SH-SY5Y (cell line): ENCODE measurements at regions not wholly inside any gene's neighbourhood (a gene's known extent, or its start where the extent isn't known, plus 50 kb on each side); places are given as distances from the start of the nearest gene placed in this dataset.

Experiments used
- GATA2 ChIP-seq: IDR thresholded peaks from 2 replicates; pipeline ENCODE4 v1.6.1; 2011; ENCODE audit warnings: mild to moderate bottlenecking, low read depth, low read length
- GATA3 ChIP-seq: IDR thresholded peaks from 2 replicates; pipeline ENCODE4 v1.6.1; 2011; ENCODE audit warnings: low read depth, mild to moderate bottlenecking, low read length, moderate library complexity

GRCh38 chr6:78302411-78302810 is 564.9 kb upstream of the IRAK1BP1 start:
- TF ChIP-seq GATA3, result no peak

DNA sequence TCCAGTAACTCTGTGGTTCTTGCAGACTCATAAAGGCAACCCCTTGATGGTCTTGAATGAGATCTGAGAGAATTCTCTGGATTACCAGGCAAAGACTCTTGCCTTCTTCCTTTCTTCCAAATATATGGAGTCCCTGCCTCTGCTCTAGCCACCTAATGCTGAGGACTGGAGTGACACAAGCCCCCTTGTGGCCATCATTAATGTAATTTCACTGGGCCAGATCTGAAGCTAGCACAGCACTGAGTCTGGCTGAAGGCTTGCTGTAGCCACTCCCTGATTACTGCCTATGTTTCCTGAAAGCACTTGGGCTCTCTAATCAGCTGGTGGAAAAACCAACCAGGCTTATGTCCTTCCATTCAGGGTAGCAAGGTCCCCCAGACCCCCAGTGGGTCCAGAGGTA is 559.3 kb upstream of the IRAK1BP1 start:
- TF ChIP-seq GATA2, result no peak
- no peak for TF ChIP-seq GATA3

- TF ChIP-seq GATA3 (no peak), GATA2 (no peak)
Measured at GRCh38 chr6:78322068-78322845, 545.1 kb upstream of the IRAK1BP1 start.

- TF ChIP-seq GATA2, result no peak
Measured at GRCh38 chr6:78324213-78324612, 543.1 kb upstream of the IRAK1BP1 start.

- TF ChIP-seq GATA2 (no peak), GATA3 (no peak)
Measured at GRCh38 chr6:78340755-78341154, 526.6 kb upstream of the IRAK1BP1 start.

GRCh38 chr6:78345882-78346281 is 521.5 kb upstream of the IRAK1BP1 start:
- TF ChIP-seq GATA2, result no peak
- TF ChIP-seq GATA3, result no peak

- TF ChIP-seq GATA2 (no peak), GATA3 (no peak)
Measured at GRCh38 chr6:78347191-78347916, 520.0 kb upstream of the IRAK1BP1 start.

GRCh38 chr6:78353040-78353439 is 514.3 kb upstream of the IRAK1BP1 start:
- no peak for TF ChIP-seq GATA3
- no peak for TF ChIP-seq GATA2

DNA sequence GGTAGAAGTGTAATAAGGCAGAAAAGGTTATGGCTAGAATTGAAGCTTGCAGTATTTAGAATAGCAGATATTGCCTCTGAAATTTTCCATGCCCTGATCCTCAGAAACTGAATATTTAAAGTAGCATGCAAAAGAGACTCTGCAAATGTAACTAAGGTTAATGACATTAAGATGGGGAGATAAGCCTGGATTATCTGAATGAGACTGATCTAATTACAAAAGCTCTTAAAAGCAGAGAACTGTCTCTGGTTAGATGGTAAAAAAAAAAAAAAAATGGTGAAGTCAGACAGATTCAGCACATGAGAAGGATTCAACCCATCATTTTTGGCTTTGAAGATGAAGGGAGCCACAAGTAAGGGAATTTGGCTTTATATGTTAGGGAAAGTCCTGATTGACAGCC is 503.7 kb upstream of the IRAK1BP1 start:
- TF ChIP-seq GATA3, result peak; percentile 90
- TF ChIP-seq GATA2, result peak; percentile 82

GRCh38 chr6:78365473-78365872 is 501.9 kb upstream of the IRAK1BP1 start:
- TF ChIP-seq GATA2 (no peak), GATA3 (no peak)

DNA sequence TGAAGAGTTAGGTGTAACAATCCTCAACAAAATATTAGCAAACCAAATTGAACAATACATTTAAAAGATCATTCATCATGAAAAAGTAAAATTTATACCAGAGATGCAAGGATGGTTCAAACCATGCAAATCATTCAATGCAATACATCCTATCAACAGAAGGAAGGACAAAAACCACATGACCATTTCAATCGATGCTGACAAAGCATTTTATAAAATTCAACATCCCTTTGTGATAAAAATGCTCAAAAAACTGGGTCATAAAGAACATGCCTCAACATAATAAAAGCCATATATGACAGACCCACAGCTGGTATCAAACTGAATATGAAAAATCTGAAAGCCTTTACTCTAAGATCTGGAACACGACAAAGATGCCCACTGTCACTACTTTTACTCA is 490.3 kb upstream of the IRAK1BP1 start:
- TF ChIP-seq GATA2 (no peak), GATA3 (no peak)

DNA sequence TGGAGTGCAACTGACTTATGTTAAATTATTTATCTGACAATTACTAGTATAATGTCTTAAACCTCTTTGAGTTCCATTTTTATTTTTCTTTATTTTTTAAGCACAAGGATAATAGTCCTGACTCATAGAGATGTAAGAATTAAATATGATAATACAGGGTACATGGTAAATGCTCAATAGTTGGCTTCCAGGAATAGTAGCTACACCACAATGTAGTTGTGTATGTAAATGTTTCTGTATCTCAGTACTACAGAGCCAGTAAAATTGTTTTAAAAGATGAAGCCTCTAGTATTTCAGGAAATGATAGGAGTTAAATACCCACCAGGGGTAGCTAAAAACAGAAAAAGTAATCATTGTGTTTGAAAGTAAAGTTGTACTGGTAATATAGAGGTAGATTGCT is 487.4 kb upstream of the IRAK1BP1 start:
- TF ChIP-seq GATA2 (no peak), GATA3 (no peak)

- TF ChIP-seq GATA3, result no peak
- no peak for TF ChIP-seq GATA2
Measured at GRCh38 chr6:78380541-78380940, 486.8 kb upstream of the IRAK1BP1 start.

DNA sequence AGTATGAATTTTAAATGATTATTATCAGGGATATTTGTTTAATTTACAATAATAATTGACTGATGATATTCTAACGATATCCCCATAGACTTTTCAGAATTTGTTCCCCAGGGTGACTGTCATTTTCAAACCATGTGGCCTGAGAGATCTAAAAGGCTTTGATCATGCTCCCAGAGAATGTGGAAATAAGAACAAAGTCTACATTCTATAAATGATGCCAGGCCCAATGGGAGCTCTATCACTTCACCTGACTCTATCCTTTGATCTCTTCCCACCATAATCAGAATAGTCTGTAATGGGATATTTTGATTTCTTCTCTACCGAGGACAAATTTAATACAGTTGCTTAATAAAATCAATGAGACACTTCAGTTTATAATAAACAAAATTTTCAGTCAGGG is 483.4 kb upstream of the IRAK1BP1 start:
- TF ChIP-seq GATA2 (no peak), GATA3 (no peak)

- TF ChIP-seq GATA2 (no peak), GATA3 (no peak)
Measured at GRCh38 chr6:78390066-78390465, 477.3 kb upstream of the IRAK1BP1 start.
